ENCODE measurements at regions not wholly inside any gene's neighbourhood (a gene's known extent, or its start where the extent isn't known, plus 50 kb on each side); places are given as distances from the start of the nearest gene placed in this dataset.
"Not testable (repeated sequence)": the region's sequence is repeated elsewhere in the genome, so short reads cannot be mapped to it uniquely, and the experiment has no call there.

DNA sequence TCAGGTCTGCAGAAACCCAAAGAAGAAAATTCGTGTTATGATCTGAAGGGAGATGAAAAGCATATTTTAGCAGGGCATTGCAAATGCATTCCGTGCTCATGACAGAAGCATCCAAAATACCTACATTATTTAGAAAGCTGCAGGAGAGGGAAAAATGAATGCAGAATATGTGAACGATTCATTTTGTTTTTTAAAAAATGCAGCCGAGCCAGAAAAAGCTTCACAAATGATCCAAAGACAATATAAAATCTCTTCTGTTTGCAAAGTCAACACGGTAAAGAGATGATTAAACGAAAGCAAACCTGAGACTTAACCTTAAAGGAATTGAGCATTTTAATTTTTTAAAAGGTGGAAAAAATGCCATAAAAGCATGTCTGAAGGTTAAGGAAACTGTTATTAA, 136.1 kb upstream of the SULF2 start:
- peak overlapping the region; percentile 31 for H3K4me3 ChIP-seq (ENCODE audit: insufficient read depth, low read length)
- no peaks in the 10 kb centered on the region for H4K20me1 ChIP-seq (ENCODE audit: insufficient read depth, low read length)
- H3K4me1 ChIP-seq (ENCODE audit: insufficient read depth, low read length) = peaks cover 9% of the 10 kb centered on the region
- H3K27me3 ChIP-seq (ENCODE audit: insufficient read depth, low read length) = peaks cover 27% of the 10 kb centered on the region
- no peak overlapping the region for H3K27ac ChIP-seq (ENCODE audit: low read depth, low read length)
- no peaks in the 10 kb centered on the region for H3K9me3 ChIP-seq (ENCODE audit: low read depth, low read length)
- H3K79me2 ChIP-seq (ENCODE audit: insufficient read depth, low read length) = no peaks in the 10 kb centered on the region
- TF ChIP-seq, protein P1, sequence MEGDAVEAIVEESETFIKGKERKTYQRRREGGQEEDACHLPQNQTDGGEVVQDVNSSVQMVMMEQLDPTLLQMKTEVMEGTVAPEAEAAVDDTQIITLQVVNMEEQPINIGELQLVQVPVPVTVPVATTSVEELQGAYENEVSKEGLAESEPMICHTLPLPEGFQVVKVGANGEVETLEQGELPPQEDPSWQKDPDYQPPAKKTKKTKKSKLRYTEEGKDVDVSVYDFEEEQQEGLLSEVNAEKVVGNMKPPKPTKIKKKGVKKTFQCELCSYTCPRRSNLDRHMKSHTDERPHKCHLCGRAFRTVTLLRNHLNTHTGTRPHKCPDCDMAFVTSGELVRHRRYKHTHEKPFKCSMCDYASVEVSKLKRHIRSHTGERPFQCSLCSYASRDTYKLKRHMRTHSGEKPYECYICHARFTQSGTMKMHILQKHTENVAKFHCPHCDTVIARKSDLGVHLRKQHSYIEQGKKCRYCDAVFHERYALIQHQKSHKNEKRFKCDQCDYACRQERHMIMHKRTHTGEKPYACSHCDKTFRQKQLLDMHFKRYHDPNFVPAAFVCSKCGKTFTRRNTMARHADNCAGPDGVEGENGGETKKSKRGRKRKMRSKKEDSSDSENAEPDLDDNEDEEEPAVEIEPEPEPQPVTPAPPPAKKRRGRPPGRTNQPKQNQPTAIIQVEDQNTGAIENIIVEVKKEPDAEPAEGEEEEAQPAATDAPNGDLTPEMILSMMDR (IDR thresholded peaks at IDR 0.05; ENCODE audit: extremely low read depth, low read depth, low read length) = no peak
- no peak overlapping the region for H2AFZ ChIP-seq (ENCODE audit: low read length)
- no peak for DNase-seq (ENCODE audit: insufficient read length, low spot score, missing footprints)
- H3K36me3 ChIP-seq (ENCODE audit: insufficient read depth, low read length) = no peaks in the 10 kb centered on the region
- H3K4me2 ChIP-seq (ENCODE audit: insufficient read depth, low read length) = peak overlapping the region; percentile 55

DNA sequence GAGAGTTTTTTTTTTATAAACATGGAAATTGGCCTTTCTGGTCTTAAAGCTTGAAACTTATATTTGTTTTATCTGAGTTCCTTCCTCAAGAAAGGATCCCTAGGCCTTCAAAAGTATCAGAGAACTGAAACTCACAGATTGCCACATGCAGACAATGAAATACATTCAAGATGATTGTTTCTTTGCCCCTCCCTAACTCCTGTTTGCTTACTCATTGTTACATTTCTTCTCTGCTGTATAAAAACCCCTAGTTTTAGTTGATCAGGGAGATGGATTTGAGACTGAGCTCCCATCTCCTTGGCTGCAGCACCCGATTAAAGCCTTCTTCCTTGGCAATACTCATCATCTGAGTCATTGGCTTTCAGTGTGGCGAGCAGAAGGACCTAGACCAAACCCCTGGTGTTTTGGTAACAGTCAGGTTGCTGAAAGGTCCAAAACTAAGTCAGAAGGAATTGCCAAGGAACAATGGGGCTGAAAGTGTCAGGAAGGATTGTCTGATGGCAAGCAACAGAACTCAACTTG, 132.3 kb upstream of the SULF2 start:
- no peak for DNase-seq (ENCODE audit: insufficient read length, low spot score, missing footprints)

DNA sequence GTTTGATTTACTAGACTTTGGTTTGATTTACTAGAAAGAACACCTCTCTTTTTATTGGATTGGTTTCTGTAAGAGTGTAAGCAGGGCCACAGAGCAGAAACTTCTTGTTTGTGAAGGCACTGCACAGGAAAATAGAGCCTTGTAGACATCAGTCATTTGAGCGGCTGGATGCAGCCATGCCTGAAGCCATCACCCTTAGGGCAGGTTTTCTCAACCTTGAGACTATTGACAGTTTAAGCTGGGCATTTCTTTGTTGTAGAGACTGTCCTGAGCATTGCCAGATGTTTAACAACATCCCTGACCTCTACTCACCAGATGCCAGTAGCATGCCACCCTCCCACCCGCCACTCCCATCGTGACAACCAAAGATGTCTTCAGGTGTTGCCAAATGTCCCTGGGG, 130.2 kb upstream of the SULF2 start:
- H3K36me3 ChIP-seq (ENCODE audit: insufficient read depth, low read length) = no peaks in the 10 kb centered on the region
- TF ChIP-seq, protein P1 (IDR thresholded peaks at IDR 0.05; ENCODE audit: extremely low read depth, low read depth, low read length) = no peak
- no peaks in the 10 kb centered on the region for H4K20me1 ChIP-seq (ENCODE audit: insufficient read depth, low read length)
- no peak for DNase-seq (ENCODE audit: insufficient read length, low spot score, missing footprints)
- no peak overlapping the region for H3K27ac ChIP-seq (ENCODE audit: low read depth, low read length)
- no peaks in the 10 kb centered on the region for H3K79me2 ChIP-seq (ENCODE audit: insufficient read depth, low read length)
- no peak overlapping the region for H2AFZ ChIP-seq (ENCODE audit: low read length)
- H3K4me1 ChIP-seq (ENCODE audit: insufficient read depth, low read length) = peaks cover 3% of the 10 kb centered on the region
- H3K9me3 ChIP-seq (ENCODE audit: low read depth, low read length) = no peaks in the 10 kb centered on the region
- no peaks in the 10 kb centered on the region for H3K27me3 ChIP-seq (ENCODE audit: insufficient read depth, low read length)
- no peak overlapping the region for H3K4me3 ChIP-seq (ENCODE audit: insufficient read depth, low read length)
- no peak overlapping the region for H3K4me2 ChIP-seq (ENCODE audit: insufficient read depth, low read length)

More for the DNA sequence above, 132.3 kb upstream of the SULF2 start:
- peaks cover 11% of the 10 kb centered on the region for H3K27me3 ChIP-seq (ENCODE audit: insufficient read depth, low read length)
- H3K4me1 ChIP-seq (ENCODE audit: insufficient read depth, low read length) = peaks cover 12% of the 10 kb centered on the region
- no peaks in the 10 kb centered on the region for H3K79me2 ChIP-seq (ENCODE audit: insufficient read depth, low read length)
- no peak overlapping the region for H3K27ac ChIP-seq (ENCODE audit: low read depth, low read length)
- no peaks in the 10 kb centered on the region for H3K36me3 ChIP-seq (ENCODE audit: insufficient read depth, low read length)
- H3K4me3 ChIP-seq (ENCODE audit: insufficient read depth, low read length) = no peak overlapping the region
- H2AFZ ChIP-seq (ENCODE audit: low read length) = no peak overlapping the region
- H3K9me3 ChIP-seq (ENCODE audit: low read depth, low read length) = no peaks in the 10 kb centered on the region
- TF ChIP-seq, protein P1 (IDR thresholded peaks at IDR 0.05; ENCODE audit: extremely low read depth, low read depth, low read length) = no peak
- H4K20me1 ChIP-seq (ENCODE audit: insufficient read depth, low read length) = no peaks in the 10 kb centered on the region
- no peak overlapping the region for H3K4me2 ChIP-seq (ENCODE audit: insufficient read depth, low read length)

GRCh38 chr20:47914792-47915191, 129.5 kb upstream of the SULF2 start:
- Histone ChIP-seq H3K79me2 (ENCODE audit: insufficient read depth, low read length) (no peaks in the 10 kb centered on the region), H3K36me3 (ENCODE audit: insufficient read depth, low read length) (no peaks in the 10 kb centered on the region), H3K27me3 (ENCODE audit: insufficient read depth, low read length) (no peaks in the 10 kb centered on the region), H3K4me1 (ENCODE audit: insufficient read depth, low read length) (peaks cover 3% of the 10 kb centered on the region), H3K4me2 (ENCODE audit: insufficient read depth, low read length) (no peak overlapping the region), H4K20me1 (ENCODE audit: insufficient read depth, low read length) (no peaks in the 10 kb centered on the region), H3K4me3 (ENCODE audit: insufficient read depth, low read length) (no peak overlapping the region), H3K27ac (ENCODE audit: low read depth, low read length) (no peak overlapping the region), H2AFZ (ENCODE audit: low read length) (no peak overlapping the region), H3K9me3 (ENCODE audit: low read depth, low read length) (no peaks in the 10 kb centered on the region)
- TF ChIP-seq, protein P1 (IDR thresholded peaks at IDR 0.05; ENCODE audit: extremely low read depth, low read depth, low read length) = no peak
- no peak for DNase-seq (ENCODE audit: insufficient read length, low spot score, missing footprints)

DNA sequence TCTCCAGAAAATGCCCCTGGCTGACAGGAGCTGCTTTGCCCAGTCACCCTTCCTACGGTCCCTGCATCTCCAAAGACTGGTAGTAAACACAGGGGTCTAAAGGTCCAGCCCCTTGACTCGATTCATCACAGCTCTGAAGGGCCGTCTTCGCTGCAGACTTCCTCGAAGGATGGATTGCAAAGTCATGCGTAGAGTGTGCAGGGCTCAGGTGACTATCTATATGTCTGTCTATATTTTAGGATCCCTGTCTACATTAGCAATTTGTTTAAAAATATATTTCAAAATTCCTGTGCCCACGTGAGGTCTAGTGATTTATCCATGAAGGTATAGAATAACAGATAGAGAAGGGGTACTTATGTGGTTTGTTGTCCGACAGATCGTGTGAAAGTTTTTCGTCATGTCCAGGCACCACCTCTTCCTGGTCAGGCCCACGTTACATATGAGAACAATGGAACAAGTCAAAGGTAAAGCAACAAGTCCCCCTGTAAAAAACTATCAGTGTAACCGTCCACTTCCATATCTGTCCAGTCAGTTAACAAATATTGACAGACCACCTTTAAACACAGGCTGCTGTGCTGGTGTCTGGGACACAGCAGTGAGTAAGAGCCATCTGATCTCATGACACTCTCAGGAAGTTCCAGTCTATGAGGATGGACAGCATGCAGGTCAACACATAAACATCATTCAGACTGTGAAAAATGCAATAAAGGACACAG, 127.7 kb upstream of the SULF2 start:
- H2AFZ ChIP-seq (ENCODE audit: low read length); H3K27ac ChIP-seq (ENCODE audit: low read depth, low read length); H3K4me1 ChIP-seq (ENCODE audit: insufficient read depth, low read length); H3K79me2 ChIP-seq (ENCODE audit: insufficient read depth, low read length); H3K36me3 ChIP-seq (ENCODE audit: insufficient read depth, low read length); H3K4me3 ChIP-seq (ENCODE audit: insufficient read depth, low read length); H4K20me1 ChIP-seq (ENCODE audit: insufficient read depth, low read length); H3K27me3 ChIP-seq (ENCODE audit: insufficient read depth, low read length); H3K4me2 ChIP-seq (ENCODE audit: insufficient read depth, low read length); DNase-seq (ENCODE audit: insufficient read length, low spot score, missing footprints); H3K9me3 ChIP-seq (ENCODE audit: low read depth, low read length): not testable (repeated sequence)

- not testable (repeated sequence) for DNase-seq (ENCODE audit: insufficient read length, low spot score, missing footprints); H4K20me1 ChIP-seq (ENCODE audit: insufficient read depth, low read length); H3K4me2 ChIP-seq (ENCODE audit: insufficient read depth, low read length); H3K79me2 ChIP-seq (ENCODE audit: insufficient read depth, low read length); H3K4me3 ChIP-seq (ENCODE audit: insufficient read depth, low read length); H2AFZ ChIP-seq (ENCODE audit: low read length); H3K36me3 ChIP-seq (ENCODE audit: insufficient read depth, low read length); H3K27ac ChIP-seq (ENCODE audit: low read depth, low read length); H3K4me1 ChIP-seq (ENCODE audit: insufficient read depth, low read length); H3K27me3 ChIP-seq (ENCODE audit: insufficient read depth, low read length); H3K9me3 ChIP-seq (ENCODE audit: low read depth, low read length)
Measured at GRCh38 chr20:47912165-47912564, 126.9 kb upstream of the SULF2 start.

All from osteoblast (primary cell).